ENCODE measurements at regions not wholly inside any gene's neighbourhood (a gene's known extent, or its start where the extent isn't known, plus 50 kb on each side); places are given as distances from the start of the nearest gene placed in this dataset.

DNA sequence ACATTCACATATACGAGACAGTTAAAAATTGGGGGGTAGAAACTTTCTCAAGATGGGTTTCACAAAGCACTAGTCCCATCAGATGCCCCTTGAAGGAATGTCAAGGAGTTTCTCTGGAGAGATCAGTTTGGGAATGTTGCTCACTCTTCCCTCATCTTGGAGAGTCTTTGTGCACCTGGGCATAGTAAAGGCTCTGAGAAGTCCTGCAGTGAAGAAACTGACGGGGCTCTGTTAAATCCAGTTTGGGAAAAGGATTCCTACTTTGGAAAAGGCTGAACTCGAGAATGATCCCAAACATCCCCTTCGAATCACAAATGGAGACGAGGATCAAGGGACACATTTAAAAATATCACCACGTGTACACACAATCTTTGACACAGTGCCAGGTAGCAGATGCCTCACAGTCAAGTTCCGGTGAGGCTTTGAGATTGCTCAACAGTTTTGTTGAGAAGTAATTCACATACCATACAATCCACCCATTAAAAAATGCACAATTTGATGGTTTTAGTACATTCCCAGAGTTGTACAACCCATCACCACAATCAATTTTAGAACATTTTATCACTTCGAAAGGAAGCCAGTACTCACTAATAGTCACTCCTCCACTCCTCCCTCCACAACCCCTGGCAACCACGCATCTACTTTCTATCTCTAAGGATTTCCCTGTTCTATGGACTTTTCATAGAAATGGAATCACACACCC, 203.4 kb upstream of the FOXF1 start:
- TF ChIP-seq, protein P1, sequence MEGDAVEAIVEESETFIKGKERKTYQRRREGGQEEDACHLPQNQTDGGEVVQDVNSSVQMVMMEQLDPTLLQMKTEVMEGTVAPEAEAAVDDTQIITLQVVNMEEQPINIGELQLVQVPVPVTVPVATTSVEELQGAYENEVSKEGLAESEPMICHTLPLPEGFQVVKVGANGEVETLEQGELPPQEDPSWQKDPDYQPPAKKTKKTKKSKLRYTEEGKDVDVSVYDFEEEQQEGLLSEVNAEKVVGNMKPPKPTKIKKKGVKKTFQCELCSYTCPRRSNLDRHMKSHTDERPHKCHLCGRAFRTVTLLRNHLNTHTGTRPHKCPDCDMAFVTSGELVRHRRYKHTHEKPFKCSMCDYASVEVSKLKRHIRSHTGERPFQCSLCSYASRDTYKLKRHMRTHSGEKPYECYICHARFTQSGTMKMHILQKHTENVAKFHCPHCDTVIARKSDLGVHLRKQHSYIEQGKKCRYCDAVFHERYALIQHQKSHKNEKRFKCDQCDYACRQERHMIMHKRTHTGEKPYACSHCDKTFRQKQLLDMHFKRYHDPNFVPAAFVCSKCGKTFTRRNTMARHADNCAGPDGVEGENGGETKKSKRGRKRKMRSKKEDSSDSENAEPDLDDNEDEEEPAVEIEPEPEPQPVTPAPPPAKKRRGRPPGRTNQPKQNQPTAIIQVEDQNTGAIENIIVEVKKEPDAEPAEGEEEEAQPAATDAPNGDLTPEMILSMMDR (IDR thresholded peaks at IDR 0.05) = no peak
- TF ChIP-seq POLR2A (IDR thresholded peaks at IDR 0.05) = no peak

Data from lower leg skin (tissue), 3 donors.